Activated naive CD8-positive, alpha-beta T cell treated with anti-CD3 and anti-CD28 coated beads, Interleukin-2, amount 50 U/mL, for 24 hours (primary cell): ENCODE measurements at regions not wholly inside any gene's neighbourhood (a gene's known extent, or its start where the extent isn't known, plus 50 kb on each side); places are given as distances from the start of the nearest gene placed in this dataset.

Source experiments
- ATAC-seq: fragments of 150-1000 bp; cut with Tn5 transposase; one replicate; pipeline ENCODE4 v1.10.0; 2021
- DNase-seq: peaks from one replicate; pipeline ENCODE4 v3.0.0; 2021
- H3K27ac Mint-ChIP-seq: one replicate; pipeline ENCODE4 v1.8.0; 2021; ENCODE audit warnings: mild to moderate bottlenecking, mixed read lengths
- H3K27me3 Mint-ChIP-seq: one replicate; pipeline ENCODE4 v1.8.0; 2021; ENCODE audit warnings: mixed read lengths
- H3K36me3 Mint-ChIP-seq: one replicate; pipeline ENCODE4 v1.8.0; 2021; ENCODE audit warnings: low read depth, mixed read lengths
- H3K4me1 Mint-ChIP-seq: one replicate; pipeline ENCODE4 v1.8.0; 2021; ENCODE audit warnings: mixed read lengths
- H3K4me3 Mint-ChIP-seq: one replicate; pipeline ENCODE4 v1.8.0; 2021; ENCODE audit warnings: mild to moderate bottlenecking, moderate library complexity, mixed read lengths
- H3K9me3 Mint-ChIP-seq: one replicate; pipeline ENCODE4 v1.8.0; 2021; ENCODE audit warnings: mixed read lengths

DNA sequence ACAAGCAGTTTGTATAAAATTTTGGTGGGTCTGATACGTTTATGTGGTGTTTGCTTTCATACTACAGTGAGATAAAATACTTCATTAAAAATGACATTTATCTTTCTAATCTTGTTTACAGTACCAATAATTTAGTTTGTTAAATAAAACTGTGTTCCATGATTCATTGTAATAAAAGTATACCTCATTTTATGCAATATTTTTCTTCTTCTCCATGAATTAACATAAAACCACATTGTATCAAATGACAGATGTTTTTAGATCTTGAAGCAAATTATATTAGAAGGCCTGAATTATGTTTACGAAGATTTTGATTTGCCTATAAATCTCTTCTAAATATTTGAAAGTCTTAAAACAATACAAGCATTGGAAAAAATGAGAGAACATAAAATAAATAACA is 1443.0 kb upstream of the CDH6 start:
- H3K4me3 Mint-ChIP-seq: no peak overlapping the region
- no peaks in the 10 kb centered on the region for H3K4me1 Mint-ChIP-seq
- ATAC-seq: no peak

DNA sequence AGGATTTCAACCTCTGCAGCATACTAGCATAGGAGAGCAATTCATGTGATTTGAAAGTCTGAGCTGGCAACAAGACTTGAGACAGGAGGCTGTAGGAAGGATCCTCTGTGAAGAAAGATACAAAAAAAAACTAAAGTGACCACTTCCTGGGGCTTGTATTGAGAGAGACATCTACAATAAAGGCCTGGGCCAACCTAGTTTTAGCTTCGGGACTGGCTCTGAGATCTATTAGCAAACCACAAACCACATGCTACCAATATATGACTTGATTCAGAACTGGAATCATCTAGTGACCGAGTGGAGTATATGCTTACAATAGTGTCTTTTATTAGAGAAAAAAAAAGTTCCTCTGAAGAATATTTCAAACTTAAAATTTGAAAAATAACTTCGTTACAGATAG is 1448.9 kb upstream of the CDH6 start:
- peaks cover 5% of the 10 kb centered on the region for H3K9me3 Mint-ChIP-seq

More for the DNA sequence above, 1443.0 kb upstream of the CDH6 start:
- Mint-ChIP-seq H3K27ac (no peak overlapping the region), H3K9me3 (peaks cover 14% of the 10 kb centered on the region), H3K27me3 (no peaks in the 10 kb centered on the region), H3K36me3 (no peaks in the 10 kb centered on the region)
- no peak for DNase-seq

DNA sequence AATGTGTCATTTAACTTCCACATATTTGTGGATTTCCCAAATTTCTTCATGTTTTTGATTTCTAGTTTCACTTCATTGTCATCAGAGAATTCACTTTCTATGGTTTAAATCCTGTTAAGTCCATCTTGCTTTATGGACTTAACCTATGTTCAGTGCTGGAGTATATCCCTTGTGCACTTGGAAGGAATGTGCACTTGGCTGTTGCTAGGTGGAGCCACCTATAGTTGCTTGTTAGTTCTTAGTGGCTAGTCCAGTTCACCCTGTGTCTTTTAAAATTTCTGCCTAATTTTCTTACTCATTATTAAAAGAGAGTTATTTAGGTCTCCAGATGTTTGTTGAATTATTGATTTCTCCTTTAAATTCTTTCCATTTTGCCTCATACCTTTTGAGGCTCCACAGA is 1472.5 kb upstream of the CDH6 start:
- peaks cover 16% of the 10 kb centered on the region for H3K9me3 Mint-ChIP-seq
- ATAC-seq (no peak), DNase-seq (no peak)
- no peaks in the 10 kb centered on the region for H3K4me1 Mint-ChIP-seq
- no peak overlapping the region for H3K27ac Mint-ChIP-seq
- no peaks in the 10 kb centered on the region for H3K36me3 Mint-ChIP-seq
- H3K27me3 Mint-ChIP-seq: no peaks in the 10 kb centered on the region
- no peak overlapping the region for H3K4me3 Mint-ChIP-seq

More for the DNA sequence above, 1448.9 kb upstream of the CDH6 start:
- Mint-ChIP-seq H3K27me3 (no peaks in the 10 kb centered on the region), H3K4me1 (no peaks in the 10 kb centered on the region), H3K36me3 (no peaks in the 10 kb centered on the region), H3K4me3 (no peak overlapping the region), H3K27ac (no peak overlapping the region)
- no peak for DNase-seq
- ATAC-seq: no peak

- H3K9me3 Mint-ChIP-seq: peaks cover 12% of the 10 kb centered on the region
- no peaks in the 10 kb centered on the region for H3K36me3 Mint-ChIP-seq
- DNase-seq (no peak), ATAC-seq (no peak)
- no peaks in the 10 kb centered on the region for H3K27me3 Mint-ChIP-seq
- no peaks in the 10 kb centered on the region for H3K4me1 Mint-ChIP-seq
- no peak overlapping the region for H3K27ac Mint-ChIP-seq
- H3K4me3 Mint-ChIP-seq: no peak overlapping the region
Observed at GRCh38 chr5:29719171-29719570, 1474.3 kb upstream of the CDH6 start.

DNA sequence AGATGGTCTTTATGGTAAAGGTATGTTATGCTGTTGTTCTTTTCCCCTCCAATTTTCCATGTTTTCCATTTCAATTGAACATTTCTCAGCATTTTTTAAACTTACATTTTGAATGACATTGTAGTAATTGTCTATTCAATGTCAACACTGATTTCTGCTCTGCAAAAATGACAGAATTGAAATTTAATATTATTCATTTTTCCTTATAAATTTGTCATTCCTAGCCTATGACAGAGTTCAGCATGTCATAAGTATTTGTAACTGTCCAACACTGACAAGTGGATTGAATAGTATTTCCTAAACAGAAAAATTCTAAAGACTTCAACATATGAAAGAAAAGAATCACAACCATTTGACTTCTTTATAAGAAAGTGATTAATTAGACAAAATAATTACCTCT is 1478.3 kb upstream of the CDH6 start:
- H3K9me3 Mint-ChIP-seq: peaks cover 26% of the 10 kb centered on the region
- no peak overlapping the region for H3K4me3 Mint-ChIP-seq
- no peaks in the 10 kb centered on the region for H3K36me3 Mint-ChIP-seq
- H3K27me3 Mint-ChIP-seq: no peaks in the 10 kb centered on the region
- H3K4me1 Mint-ChIP-seq: no peaks in the 10 kb centered on the region
- H3K27ac Mint-ChIP-seq: no peak overlapping the region
- no peak for DNase-seq
- ATAC-seq: no peak

- Mint-ChIP-seq H3K9me3 (peaks cover 18% of the 10 kb centered on the region), H3K36me3 (no peaks in the 10 kb centered on the region), H3K4me3 (no peak overlapping the region), H3K27ac (no peak overlapping the region), H3K4me1 (no peaks in the 10 kb centered on the region), H3K27me3 (no peaks in the 10 kb centered on the region)
- DNase-seq (no peak), ATAC-seq (no peak)
Observed at GRCh38 chr5:29702875-29703274, 1490.6 kb upstream of the CDH6 start.

- no peaks in the 10 kb centered on the region for H3K4me1 Mint-ChIP-seq
- H3K9me3 Mint-ChIP-seq: peaks cover 19% of the 10 kb centered on the region
Observed at GRCh38 chr5:29701600-29701999, 1491.9 kb upstream of the CDH6 start.

GRCh38 chr5:29697785-29698414 is 1495.6 kb upstream of the CDH6 start:
- Mint-ChIP-seq H3K27ac (no peak overlapping the region), H3K4me3 (no peak overlapping the region), H3K9me3 (peaks cover 25% of the 10 kb centered on the region), H3K36me3 (no peaks in the 10 kb centered on the region), H3K27me3 (no peaks in the 10 kb centered on the region), H3K4me1 (no peaks in the 10 kb centered on the region)
- ATAC-seq: no peak
- no peak for DNase-seq

More at GRCh38 chr5:29701600-29701999, 1491.9 kb upstream of the CDH6 start:
- Mint-ChIP-seq H3K4me3 (no peak overlapping the region), H3K27ac (no peak overlapping the region), H3K27me3 (no peaks in the 10 kb centered on the region), H3K36me3 (no peaks in the 10 kb centered on the region)
- DNase-seq (no peak), ATAC-seq (no peak)

DNA sequence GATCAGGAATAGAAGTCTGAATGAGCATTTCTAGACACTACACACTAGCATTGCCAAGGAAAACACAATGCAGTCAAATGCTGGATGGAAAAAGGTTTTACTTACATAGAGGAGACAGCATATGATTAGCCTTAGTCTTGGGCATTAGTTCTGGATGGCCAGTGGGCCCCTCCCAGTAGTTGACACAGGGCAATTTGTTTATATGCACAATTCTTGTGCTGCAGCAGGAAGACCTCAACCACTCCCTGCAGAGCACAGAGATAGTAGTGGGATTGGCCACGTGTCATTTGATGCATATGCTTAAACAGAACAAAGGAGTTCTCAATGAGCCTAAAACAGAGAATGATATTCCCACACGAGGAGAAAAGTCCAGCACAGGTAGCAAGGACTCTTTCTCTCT is 1496.2 kb upstream of the CDH6 start:
- Mint-ChIP-seq H3K9me3 (peaks cover 24% of the 10 kb centered on the region), H3K36me3 (no peaks in the 10 kb centered on the region), H3K4me1 (no peaks in the 10 kb centered on the region), H3K4me3 (no peak overlapping the region), H3K27me3 (no peaks in the 10 kb centered on the region), H3K27ac (no peak overlapping the region)
- DNase-seq (no peak), ATAC-seq (no peak)

GRCh38 chr5:29672678-29673077 is 1520.8 kb upstream of the CDH6 start:
- H3K9me3 Mint-ChIP-seq: peaks cover 25% of the 10 kb centered on the region
- no peaks in the 10 kb centered on the region for H3K27me3 Mint-ChIP-seq
- H3K27ac Mint-ChIP-seq: no peak overlapping the region

DNA sequence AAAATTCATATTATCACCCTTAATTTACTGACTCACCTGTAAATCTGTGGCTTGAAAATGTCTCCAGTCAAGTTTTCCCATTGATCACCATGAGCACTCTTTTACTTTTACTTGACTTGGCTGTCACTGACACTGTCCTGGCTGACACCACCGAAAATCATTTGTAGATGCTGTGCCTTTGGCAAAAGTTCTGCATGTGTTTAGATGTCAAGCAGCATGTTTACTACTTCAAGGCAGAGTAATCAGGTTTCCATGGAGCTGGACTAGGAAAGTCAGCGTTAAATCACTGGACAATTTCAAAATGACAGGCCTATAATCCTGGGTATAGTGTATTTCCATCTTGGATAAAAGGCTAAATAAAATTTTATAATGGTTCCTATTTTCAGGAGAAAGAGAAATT is 1530.6 kb upstream of the CDH6 start:
- no peaks in the 10 kb centered on the region for H3K27me3 Mint-ChIP-seq
- ATAC-seq: no peak

More at GRCh38 chr5:29672678-29673077, 1520.8 kb upstream of the CDH6 start:
- Mint-ChIP-seq H3K4me1 (no peaks in the 10 kb centered on the region), H3K4me3 (no peak overlapping the region), H3K36me3 (no peaks in the 10 kb centered on the region)
- DNase-seq (no peak), ATAC-seq (no peak)

DNA sequence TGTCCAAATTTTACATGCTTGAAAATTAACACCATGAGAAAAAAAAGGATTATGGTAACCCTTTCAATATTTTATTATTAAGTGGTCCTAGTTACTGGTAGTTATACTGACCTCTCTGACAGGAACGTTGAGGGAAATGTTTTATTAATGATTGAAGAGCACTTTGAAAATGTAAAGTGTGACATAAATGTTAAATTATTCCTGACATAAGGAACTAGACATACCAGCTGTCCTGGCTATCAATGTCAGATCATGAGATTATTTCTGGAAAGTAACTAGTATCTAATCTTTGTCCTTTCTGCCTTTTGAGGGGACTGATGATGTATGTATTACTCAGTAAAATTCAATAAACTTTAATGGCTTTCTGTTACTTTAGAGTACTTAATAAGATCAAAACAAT is 1538.5 kb upstream of the CDH6 start:
- H3K4me3 Mint-ChIP-seq: no peak overlapping the region
- no peak overlapping the region for H3K27ac Mint-ChIP-seq
- no peak for DNase-seq
- peaks cover 3% of the 10 kb centered on the region for H3K9me3 Mint-ChIP-seq
- H3K4me1 Mint-ChIP-seq: no peaks in the 10 kb centered on the region
- H3K27me3 Mint-ChIP-seq: no peaks in the 10 kb centered on the region
- no peaks in the 10 kb centered on the region for H3K36me3 Mint-ChIP-seq
- ATAC-seq: no peak

More for the DNA sequence above, 1530.6 kb upstream of the CDH6 start:
- Mint-ChIP-seq H3K4me3 (no peak overlapping the region), H3K4me1 (no peaks in the 10 kb centered on the region), H3K27ac (no peak overlapping the region), H3K36me3 (no peaks in the 10 kb centered on the region), H3K9me3 (peaks cover 28% of the 10 kb centered on the region)
- no peak for DNase-seq

- H3K4me1 Mint-ChIP-seq: no peaks in the 10 kb centered on the region
- no peak for DNase-seq
- H3K27me3 Mint-ChIP-seq: no peaks in the 10 kb centered on the region
- no peak for ATAC-seq
- no peak overlapping the region for H3K4me3 Mint-ChIP-seq
- H3K27ac Mint-ChIP-seq: no peak overlapping the region
- peaks cover 15% of the 10 kb centered on the region for H3K9me3 Mint-ChIP-seq
- H3K36me3 Mint-ChIP-seq: no peaks in the 10 kb centered on the region
Observed at GRCh38 chr5:29649321-29649720, 1544.2 kb upstream of the CDH6 start.

DNA sequence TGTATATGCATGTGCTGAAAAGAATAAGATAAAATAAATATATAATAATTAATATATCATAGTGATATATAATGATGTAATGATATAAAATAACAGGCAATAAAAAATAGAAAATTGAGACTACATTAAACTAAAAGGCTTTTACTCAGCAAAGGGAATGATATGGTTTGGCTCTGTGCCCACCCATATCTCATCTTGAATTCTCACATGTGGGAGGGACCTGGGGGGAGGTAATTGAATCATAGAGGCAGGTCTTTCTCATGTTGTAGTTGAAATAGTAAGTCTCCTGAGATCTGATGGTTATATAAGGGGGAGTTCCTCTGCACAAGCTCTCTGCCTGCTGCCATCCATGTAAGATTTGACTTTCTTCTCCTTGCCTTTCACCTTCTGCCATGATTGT is 1550.9 kb upstream of the CDH6 start:
- H3K36me3 Mint-ChIP-seq: no peaks in the 10 kb centered on the region
- H3K9me3 Mint-ChIP-seq: peaks cover 25% of the 10 kb centered on the region
- H3K27me3 Mint-ChIP-seq: no peaks in the 10 kb centered on the region
- DNase-seq (no peak), ATAC-seq (no peak)
- no peaks in the 10 kb centered on the region for H3K4me1 Mint-ChIP-seq
- no peak overlapping the region for H3K27ac Mint-ChIP-seq
- H3K4me3 Mint-ChIP-seq: no peak overlapping the region

- no peak for ATAC-seq
- peaks cover 28% of the 10 kb centered on the region for H3K9me3 Mint-ChIP-seq
- H3K4me3 Mint-ChIP-seq: no peak overlapping the region
- no peak overlapping the region for H3K27ac Mint-ChIP-seq
- H3K36me3 Mint-ChIP-seq: no peaks in the 10 kb centered on the region
- no peaks in the 10 kb centered on the region for H3K4me1 Mint-ChIP-seq
- H3K27me3 Mint-ChIP-seq: no peaks in the 10 kb centered on the region
- DNase-seq: no peak
Observed at GRCh38 chr5:29614206-29614605, 1579.3 kb upstream of the CDH6 start.

- DNase-seq (no peak), ATAC-seq (no peak)
- no peak overlapping the region for H3K4me3 Mint-ChIP-seq
- peaks cover 24% of the 10 kb centered on the region for H3K9me3 Mint-ChIP-seq
- H3K4me1 Mint-ChIP-seq: no peaks in the 10 kb centered on the region
- no peaks in the 10 kb centered on the region for H3K27me3 Mint-ChIP-seq
- H3K27ac Mint-ChIP-seq: no peak overlapping the region
- no peaks in the 10 kb centered on the region for H3K36me3 Mint-ChIP-seq
Observed at GRCh38 chr5:29588236-29588635, 1605.2 kb upstream of the CDH6 start.
